HG02759 (cell line): ENCODE measurements at regions not wholly inside any gene's neighbourhood (a gene's known extent, or its start where the extent isn't known, plus 50 kb on each side); places are given as distances from the start of the nearest gene placed in this dataset.
A peak's percentile ranks its signal among the peaks of the same experiment; 100 is the strongest.

Experiments used
- ATAC-seq: cut with Tn5 transposase; IDR thresholded peaks from one replicate; pipeline ENCODE4 v1.9.1; 2021; ENCODE audit warnings: mild to moderate bottlenecking, moderate library complexity; ENCODE audit not compliant: unreplicated experiment

DNA sequence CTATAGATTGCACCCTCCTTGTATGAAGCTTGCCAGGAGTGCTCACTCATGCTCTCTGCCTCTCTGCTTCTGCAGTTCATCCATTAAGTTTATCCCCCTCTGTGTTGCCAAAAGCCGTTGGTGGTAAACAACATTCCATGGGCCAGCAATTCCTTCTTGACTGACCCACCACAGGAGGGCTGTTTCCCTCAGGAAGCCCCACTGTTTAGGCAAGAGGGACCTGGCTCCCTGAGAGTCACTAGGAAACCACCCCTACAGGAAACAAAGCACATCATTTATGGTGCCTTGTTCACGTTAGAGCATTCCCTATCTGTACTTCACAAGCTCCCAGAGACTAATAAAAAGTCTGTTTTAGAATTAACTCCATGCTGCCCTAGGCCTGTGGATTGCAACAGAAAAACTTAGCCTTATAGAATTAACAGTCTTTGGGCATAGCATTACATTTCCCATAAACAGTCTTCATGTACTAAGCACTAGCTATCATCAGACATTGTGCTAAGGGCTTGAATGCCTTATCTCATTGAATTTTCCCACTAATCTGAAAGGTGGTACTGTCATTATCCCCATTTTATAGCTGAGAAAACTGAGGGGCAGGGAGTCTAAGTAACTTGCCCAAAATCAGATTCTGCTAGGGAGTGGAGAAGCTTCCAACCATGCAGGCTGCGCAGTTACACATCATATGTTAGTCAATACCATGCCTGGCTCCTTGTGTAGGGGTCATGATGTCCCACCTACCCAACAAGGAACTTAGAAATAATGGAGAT is 149.9 kb downstream of the SHQ1 start:
- no peak for ATAC-seq

DNA sequence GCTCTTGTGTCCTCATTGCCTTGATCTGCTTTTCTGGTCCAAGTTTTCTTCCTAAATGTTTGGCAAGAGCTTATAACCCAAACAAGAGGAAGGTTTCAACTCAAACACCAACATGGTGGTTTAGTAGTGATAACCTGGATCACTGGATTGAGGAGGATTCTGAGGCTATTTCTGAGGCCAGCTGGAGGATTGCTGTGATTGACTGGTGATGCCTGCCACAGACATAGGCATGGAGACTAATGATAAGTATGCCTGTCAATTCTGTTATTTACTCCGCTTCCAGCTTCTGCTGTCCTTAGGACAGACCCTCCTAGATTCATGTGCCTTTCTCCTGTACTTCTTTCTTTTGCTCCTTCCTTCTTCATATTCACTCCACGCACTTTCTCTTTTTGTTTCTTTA is 150.5 kb downstream of the SHQ1 start:
- ATAC-seq: no peak

GRCh38 chr3:72696815-72697214 is 151.4 kb downstream of the SHQ1 start:
- no peak for ATAC-seq

- ATAC-seq: no peak
These were observed 153.8 kb downstream of the SHQ1 start for GRCh38 chr3:72694398-72694797.

- no peak for ATAC-seq
These were observed 155.3 kb downstream of the SHQ1 start for GRCh38 chr3:72692990-72693389.

- no peak for ATAC-seq
These were observed 157.6 kb downstream of the SHQ1 start for GRCh38 chr3:72690629-72691028.

- ATAC-seq: peak; percentile 71
These were observed 165.3 kb downstream of the SHQ1 start for GRCh38 chr3:72682936-72683452.

DNA sequence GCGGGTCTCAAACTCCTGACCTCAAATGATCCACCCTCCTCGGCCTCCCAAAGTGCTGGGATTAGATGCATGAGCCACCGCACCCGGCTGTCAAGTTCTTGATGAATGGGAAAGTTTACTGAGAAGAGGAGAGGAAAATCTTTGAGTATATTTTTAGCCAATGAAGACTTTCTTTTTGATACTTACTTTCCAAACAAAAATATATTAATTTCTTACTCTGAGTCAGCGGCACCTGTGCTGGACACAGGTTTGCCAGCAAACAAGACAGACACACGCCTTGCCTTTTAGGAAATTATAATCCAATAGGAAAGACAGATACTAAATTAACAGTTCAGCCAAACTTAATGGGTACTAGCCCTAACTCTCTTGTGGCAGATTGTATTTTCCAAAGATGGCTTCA is 166.6 kb downstream of the SHQ1 start:
- ATAC-seq: no peak

GRCh38 chr3:72680766-72681165 is 167.5 kb downstream of the SHQ1 start:
- no peak for ATAC-seq

DNA sequence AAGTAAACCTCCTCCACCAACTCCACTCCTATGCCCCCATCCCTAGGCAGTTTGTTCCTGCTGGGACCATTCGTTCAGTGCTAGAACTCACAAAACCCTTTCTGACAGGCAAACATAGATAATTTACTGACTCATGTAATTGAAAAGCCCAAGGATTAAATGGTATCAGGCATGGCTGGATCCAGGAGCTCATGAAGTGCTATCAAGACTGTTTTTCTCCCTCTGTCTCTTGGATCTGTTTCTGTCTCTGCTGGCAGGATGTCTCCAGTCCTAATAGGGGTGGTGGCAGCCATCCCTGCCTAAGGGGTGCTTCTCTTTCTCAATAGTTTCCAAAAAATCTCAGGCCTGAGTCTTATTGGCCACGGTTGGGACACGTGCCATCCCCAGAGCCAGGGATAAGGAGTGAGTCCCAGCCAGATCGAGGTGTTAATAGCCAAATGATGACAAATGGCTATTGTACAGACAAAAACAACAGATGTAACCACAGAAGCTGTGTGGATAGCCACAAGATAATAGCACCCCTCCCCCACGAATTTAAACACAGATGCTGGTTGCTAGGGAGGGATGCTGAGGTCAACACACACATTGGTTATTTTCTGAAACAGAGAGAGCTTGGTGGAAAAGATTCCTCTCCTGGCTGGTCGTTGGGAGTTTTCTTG is 168.6 kb downstream of the SHQ1 start:
- no peak for ATAC-seq

GRCh38 chr3:72678867-72679266 is 169.4 kb downstream of the SHQ1 start:
- ATAC-seq: no peak

DNA sequence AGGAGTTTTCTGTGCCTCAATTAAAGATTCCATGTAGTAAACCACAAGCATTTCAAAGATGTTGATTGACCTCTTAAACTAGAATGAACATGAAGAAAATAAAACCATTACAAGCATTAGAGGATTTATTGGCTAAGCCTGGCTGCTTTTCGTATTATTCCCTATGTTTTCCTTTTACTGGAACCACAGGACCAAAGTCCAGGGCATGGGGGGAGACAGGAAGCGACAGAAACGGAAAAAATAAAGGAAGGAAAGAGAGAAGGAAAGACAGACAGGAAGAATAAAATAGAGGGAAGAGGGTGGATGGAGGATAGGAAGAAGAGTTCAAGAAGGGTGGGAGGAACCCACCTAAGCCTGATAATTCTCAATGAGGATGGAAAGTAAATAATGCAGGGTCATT is 169.9 kb downstream of the SHQ1 start:
- ATAC-seq: no peak

- no peak for ATAC-seq
These were observed 173.0 kb downstream of the SHQ1 start for GRCh38 chr3:72675243-72675642.

GRCh38 chr3:72673011-72673771 is 175.1 kb downstream of the SHQ1 start:
- no peak for ATAC-seq

DNA sequence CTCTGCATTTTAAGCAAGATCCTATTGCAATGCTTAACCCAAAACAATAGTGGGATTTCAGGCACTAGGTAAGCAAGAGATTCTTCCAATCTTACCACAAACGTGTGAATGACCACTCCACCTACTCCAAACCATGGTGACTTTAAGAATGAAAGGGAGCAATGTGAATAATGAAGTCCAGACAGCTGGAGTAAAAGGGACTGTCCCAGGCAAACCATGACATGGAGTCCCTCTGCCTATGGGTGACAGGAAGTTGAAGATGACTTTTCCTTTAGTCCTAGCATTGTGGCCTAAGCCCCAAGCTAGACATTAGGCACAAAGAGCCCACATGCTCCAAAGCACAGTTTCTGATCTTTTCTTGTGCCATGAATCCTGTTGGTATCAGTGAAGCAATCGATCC is 179.0 kb downstream of the SHQ1 start:
- ATAC-seq: no peak

DNA sequence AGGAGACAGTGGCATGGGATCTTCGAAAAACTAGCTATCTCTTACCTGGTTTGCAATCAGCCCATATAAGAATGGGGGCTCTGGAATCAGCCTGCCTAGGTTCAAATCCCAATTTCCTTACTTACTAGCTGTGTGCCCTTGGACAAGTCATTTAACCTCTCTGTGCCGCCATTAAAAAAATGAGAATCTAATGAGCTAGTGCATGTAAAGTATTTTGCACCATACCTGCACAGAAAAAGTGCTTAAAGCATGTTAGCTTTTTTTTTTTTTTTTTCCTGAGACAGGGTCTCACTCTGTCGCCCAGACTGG is 181.8 kb downstream of the SHQ1 start:
- ATAC-seq: no peak

DNA sequence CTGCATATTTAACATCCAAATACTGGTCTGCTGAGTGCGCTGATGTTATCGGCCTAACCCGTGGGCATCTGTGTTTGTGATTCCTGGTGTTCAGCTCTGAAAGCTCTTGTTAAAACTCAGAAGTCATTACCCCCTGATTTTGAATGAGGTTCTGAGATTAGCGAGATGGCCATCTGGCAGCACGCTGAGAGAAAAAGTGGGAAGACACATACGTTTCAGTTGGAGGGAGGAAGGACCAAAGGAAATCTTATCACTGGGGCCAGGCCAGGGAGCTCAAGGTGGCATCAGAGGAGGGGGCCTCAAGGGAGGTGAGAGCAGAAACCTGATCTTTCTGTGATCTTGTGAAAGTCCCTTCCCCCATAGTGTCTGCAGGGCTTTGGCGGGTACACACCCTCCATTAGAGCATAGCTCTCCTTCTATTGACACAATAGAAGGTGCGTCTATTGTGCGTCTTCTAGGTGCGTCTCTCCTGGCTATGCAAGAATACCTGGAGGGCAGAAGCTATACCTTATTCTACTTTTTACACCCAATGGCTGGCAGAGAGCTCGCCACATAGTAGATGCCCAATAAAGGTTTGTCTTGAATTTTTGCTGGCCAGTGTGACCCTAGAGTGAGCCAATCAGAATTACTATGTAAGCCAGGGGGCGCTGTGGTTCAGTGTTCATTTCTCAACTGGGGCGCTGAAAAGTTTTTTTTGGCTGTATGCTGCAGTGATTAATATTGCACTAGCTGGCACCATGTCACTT is 182.4 kb downstream of the SHQ1 start:
- ATAC-seq: no peak

DNA sequence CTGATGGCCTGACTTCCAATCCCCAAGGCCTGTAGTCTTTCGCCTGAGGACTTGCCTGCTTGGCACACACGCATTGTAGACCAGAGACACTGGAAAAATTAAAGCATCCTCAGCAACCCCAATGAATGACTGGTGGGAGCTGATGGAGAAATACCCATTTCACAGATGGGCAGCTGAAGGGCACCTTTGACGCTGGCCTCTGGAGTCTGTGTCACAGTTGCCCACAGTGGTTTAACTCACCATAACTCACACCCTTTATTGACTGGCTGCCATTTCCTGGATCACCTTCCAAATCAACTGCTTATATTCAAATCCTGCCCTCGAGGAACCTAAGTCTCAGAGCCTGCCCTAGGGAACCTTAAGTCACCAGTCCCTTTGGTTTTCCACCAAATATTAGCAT is 183.1 kb downstream of the SHQ1 start:
- no peak for ATAC-seq

DNA sequence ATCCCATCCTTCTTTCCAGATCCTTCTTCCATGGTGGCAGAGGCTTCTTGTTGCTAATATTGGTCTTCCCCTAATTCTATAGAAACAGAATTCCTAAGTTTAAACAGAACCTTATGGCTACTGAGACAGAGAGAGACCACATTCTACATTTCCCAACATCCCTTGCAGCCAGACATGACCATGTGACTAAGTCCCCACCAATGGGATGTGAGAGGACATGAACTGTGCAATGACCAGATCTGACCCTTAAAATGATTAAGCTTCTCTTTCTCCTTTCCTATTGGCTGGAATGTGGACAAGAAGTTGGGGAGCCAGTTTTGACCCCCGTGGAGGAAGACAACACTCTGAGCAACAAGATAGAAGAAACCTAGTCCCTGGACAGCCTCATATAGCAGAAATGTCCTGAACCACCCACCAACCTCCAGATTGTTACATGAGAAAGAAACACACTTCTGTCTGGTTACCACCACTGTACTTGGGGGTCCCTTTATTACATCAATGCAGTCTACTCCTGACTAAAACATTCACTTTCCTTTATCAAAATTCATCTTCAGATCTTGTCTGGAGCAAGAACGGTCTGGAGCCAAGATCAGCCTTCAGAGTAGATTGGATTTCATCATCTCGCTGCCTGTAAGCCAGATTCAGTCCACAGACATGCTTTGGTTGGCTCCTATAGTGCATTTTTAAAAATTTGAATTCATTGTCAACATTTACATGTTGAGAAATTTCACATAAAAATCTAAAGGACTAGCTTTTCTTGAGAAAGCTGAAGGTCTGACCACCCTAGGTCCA is 183.9 kb downstream of the SHQ1 start:
- ATAC-seq: no peak

DNA sequence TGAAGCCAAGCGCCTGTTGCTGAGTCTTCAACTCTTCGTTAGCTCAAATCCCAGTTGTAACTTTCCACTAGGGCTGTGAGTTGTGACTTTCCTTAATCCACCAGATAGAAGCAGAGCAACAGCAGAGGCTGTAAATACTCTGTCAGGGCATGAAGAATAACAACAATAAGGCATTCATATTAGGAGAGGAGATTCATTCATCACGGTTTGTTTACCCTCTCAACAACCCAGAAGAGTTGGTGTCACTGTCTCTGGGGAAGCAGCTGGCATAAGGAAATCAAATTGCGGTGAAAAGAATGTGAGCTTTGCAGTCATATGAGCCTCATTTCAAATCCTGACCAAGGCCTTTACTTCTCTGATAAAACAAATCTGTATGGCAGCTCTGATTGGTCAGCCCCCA is 184.8 kb downstream of the SHQ1 start:
- no peak for ATAC-seq

DNA sequence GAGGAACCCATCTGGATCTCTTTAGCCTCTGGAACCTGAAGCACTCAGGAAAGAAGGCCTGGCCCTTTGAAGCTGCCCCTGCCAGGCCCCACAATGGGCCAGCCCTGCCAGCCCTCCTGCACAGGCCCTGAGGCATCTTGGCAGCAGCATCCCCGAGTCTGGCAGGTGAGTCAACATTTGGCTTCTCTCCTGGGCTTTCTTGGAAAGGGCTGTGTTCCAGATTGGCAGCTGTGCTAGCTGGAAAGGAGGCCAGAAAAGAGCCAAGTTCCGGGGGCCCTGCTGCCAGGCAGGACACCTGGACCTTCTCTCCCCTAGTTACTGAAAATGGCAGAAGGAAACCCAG is 187.2 kb downstream of the SHQ1 start:
- no peak for ATAC-seq
